Caco-2 (cell line): ENCODE measurements at regions not wholly inside any gene's neighbourhood (a gene's known extent, or its start where the extent isn't known, plus 50 kb on each side); places are given as distances from the start of the nearest gene placed in this dataset.

Experiments
- BruUV-seq: library from RNA; stranded (reverse); fragments of 400-500 nt; replicated peaks from 2 replicates; lab custom pipeline; 2021; lab: Mats Ljungman, UMichigan
- CTCF ChIA-PET: fragments of 300-600 bp; sonication (Branson Sonifier 250); formaldehyde crosslinking; loops from one replicate; lab custom pipeline; 2022; ENCODE audit warnings: antibody characterized with exemption; lab: Charles Lee
- POLR2A ChIA-PET: fragments of 300-600 bp; sonication (Branson Sonifier 250); formaldehyde crosslinking; loops from one replicate; lab custom pipeline; 2022; ENCODE audit warnings: antibody characterized with exemption; lab: Charles Lee
- DNase-seq, 2 experiments: peaks; one replicate each; pipeline versions ENCODE4 v3.0.0 to v3.0.0-alpha.2; 2020 to 2022
- H3K27me3 ChIP-seq: replicated peaks from 2 replicates; pipeline ENCODE4 v1.6.0; 2011; ENCODE audit warnings: low read length; ENCODE audit not compliant: control insufficient read depth, insufficient read depth
- H3K36me3 ChIP-seq: 2 replicates; pipeline ENCODE4 v1.5.1; 2011; ENCODE audit warnings: low read length; ENCODE audit not compliant: control insufficient read depth, insufficient read depth
- H3K4me1 ChIP-seq: fragments of 250-450 bp; sonication (Bioruptor Pico); 2 replicates; pipeline ENCODE4 v1.5.1; 2020; ENCODE audit warnings: mild to moderate bottlenecking
- H3K4me3 ChIP-seq: 2 replicates; pipeline ENCODE4 v1.5.1; 2011; ENCODE audit warnings: low read depth, mild to moderate bottlenecking, control low read depth, low read length
- H3K9me3 ChIP-seq: fragments of 250-450 bp; sonication (Bioruptor Pico); 2 replicates; pipeline ENCODE4 v1.5.1; 2020; ENCODE audit warnings: mild to moderate bottlenecking, moderate library complexity
- H3K27ac Mint-ChIP-seq: one replicate; pipeline ENCODE4 v1.8.0; 2022; ENCODE audit warnings: mixed read lengths; ENCODE audit not compliant: unreplicated experiment
- H3K27me3 Mint-ChIP-seq: one replicate; pipeline ENCODE4 v1.8.0; 2022; ENCODE audit warnings: mixed read lengths; ENCODE audit not compliant: insufficient read depth, unreplicated experiment
- H3K36me3 Mint-ChIP-seq: one replicate; pipeline ENCODE4 v1.8.0; 2022; ENCODE audit warnings: mild to moderate bottlenecking, mixed read lengths; ENCODE audit not compliant: insufficient read depth, unreplicated experiment
- H3K4me1 Mint-ChIP-seq: one replicate; pipeline ENCODE4 v1.8.0; 2022; ENCODE audit warnings: low read depth, mixed read lengths; ENCODE audit not compliant: unreplicated experiment
- H3K4me3 Mint-ChIP-seq: one replicate; pipeline ENCODE4 v1.8.0; 2022; ENCODE audit warnings: mild to moderate bottlenecking, moderate library complexity, mixed read lengths; ENCODE audit not compliant: unreplicated experiment
- H3K9me3 Mint-ChIP-seq: one replicate; pipeline ENCODE4 v1.8.0; 2022; ENCODE audit warnings: mixed read lengths; ENCODE audit not compliant: unreplicated experiment
- CTCF ChIP-seq, 2 experiments: fragments of 200-600 bp in 1 of 2; IDR thresholded peaks; 1 replicate in 1 of 2; 2 replicates in 1 of 2; pipeline versions ENCODE4 v1.5.1 to v1.8.0; 2011 to 2022; ENCODE audit warnings: antibody characterized with exemption in 1 of 2, control low read depth in 1 of 2, inconsistent platforms in 1 of 2, low read depth in 1 of 2, low read length in 1 of 2, mild to moderate bottlenecking in 1 of 2, moderate library complexity in 1 of 2; ENCODE audit not compliant: insufficient read depth in 1 of 2, severe bottlenecking in 1 of 2, unreplicated experiment in 1 of 2
- intact Hi-C: fragments of 100-400 bp; cut with micrococcal nuclease; formaldehyde crosslinking; loops from one replicate; pipeline ENCODE4 v1.10.0; 2022; ENCODE audit not compliant: unreplicated experiment

DNA sequence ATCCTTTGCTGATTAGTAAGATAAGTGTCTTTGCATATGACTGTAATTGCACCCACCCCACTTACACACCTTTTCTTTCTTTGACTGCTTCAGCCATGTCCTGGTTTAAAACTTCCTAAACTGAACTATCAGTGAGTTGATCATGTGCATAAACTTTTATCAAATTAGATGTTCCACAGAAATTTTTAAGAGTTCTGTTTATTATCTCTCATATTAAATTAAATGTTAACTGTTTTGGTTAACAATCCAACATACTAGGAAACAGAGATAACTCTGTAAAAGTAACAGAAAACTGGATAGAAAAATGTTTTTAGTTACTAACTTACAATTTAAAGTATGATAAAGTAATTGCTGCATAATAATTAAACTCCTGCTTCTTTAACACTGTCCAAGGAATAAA is 959.6 kb upstream of the LRRN3 start:
- Histone ChIP-seq H3K9me3 (no peaks in the 10 kb centered on the region), H3K4me1 (no peaks in the 10 kb centered on the region), H3K36me3 (no peaks in the 10 kb centered on the region), H3K4me3 (no peak overlapping the region), H3K27me3 (no peaks in the 10 kb centered on the region)
- H3K36me3 Mint-ChIP-seq = no peaks in the 10 kb centered on the region
- no peaks in the 10 kb centered on the region for H3K4me1 Mint-ChIP-seq
- no peak overlapping the region for H3K4me3 Mint-ChIP-seq
- TF ChIP-seq CTCF (IDR thresholded peaks at IDR 0.05; ENCODE audit: insufficient read depth in 1 of 2, low read depth in 1 of 2, low read length in 1 of 2, severe bottlenecking in 1 of 2, unreplicated experiment in 1 of 2) = no peak
- BruUV-seq = no TSS peak
- H3K9me3 Mint-ChIP-seq = no peaks in the 10 kb centered on the region
- no peak for DNase-seq
- no peak overlapping the region for H3K27ac Mint-ChIP-seq
- H3K27me3 Mint-ChIP-seq = no peaks in the 10 kb centered on the region
- intact Hi-C loops = loop anchor here (2.0 kb wide), 1 partner anchor 287 kb away; no protein-coding TSS in a partner anchor
- CTCF ChIA-PET = interaction anchor here (0.7 kb wide), 1 partner anchor 1958 kb away, joined by 3 read pairs; no protein-coding TSS in a partner anchor
- POLR2A ChIA-PET = no interaction called here

DNA sequence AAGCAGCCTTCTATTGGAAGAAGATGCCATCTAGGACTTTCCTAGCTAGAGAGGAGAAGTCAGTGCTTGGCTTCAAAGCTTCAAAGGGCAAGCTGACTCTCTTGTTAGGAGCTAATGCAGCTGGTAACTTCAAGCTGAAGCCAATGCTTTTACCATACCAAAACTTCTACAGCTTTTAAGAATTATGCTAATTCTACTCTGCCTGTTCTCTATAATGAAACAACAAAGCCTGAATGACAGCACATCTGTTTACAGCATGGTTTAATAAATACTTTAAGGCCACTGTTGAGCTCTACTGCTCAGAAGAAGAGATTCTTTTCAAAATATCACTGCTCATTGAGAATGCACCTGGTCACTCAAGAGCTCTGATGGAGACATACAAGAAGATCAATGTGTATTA is 951.9 kb upstream of the LRRN3 start:
- Histone ChIP-seq H3K36me3 (no peaks in the 10 kb centered on the region), H3K4me3 (no peak overlapping the region), H3K9me3 (no peaks in the 10 kb centered on the region), H3K27me3 (no peaks in the 10 kb centered on the region), H3K4me1 (no peaks in the 10 kb centered on the region)
- H3K4me1 Mint-ChIP-seq = no peaks in the 10 kb centered on the region
- POLR2A ChIA-PET = no interaction called here
- H3K36me3 Mint-ChIP-seq = no peaks in the 10 kb centered on the region
- no peak overlapping the region for H3K27ac Mint-ChIP-seq
- no peak overlapping the region for H3K4me3 Mint-ChIP-seq
- no peak for TF ChIP-seq CTCF (IDR thresholded peaks at IDR 0.05; ENCODE audit: insufficient read depth in 1 of 2, low read depth in 1 of 2, low read length in 1 of 2, severe bottlenecking in 1 of 2, unreplicated experiment in 1 of 2)
- DNase-seq = no peak
- no peaks in the 10 kb centered on the region for H3K9me3 Mint-ChIP-seq
- intact Hi-C loops = no loop called here
- no TSS peak for BruUV-seq
- no peaks in the 10 kb centered on the region for H3K27me3 Mint-ChIP-seq
- CTCF ChIA-PET = no interaction called here

GRCh38 chr7:110142939-110143526 is 947.9 kb upstream of the LRRN3 start:
- POLR2A ChIA-PET = interaction anchor here (0.6 kb wide), 1 partner anchor 1325 kb away, joined by 4 read pairs; no protein-coding TSS in a partner anchor
- no peak overlapping the region for H3K4me3 Mint-ChIP-seq
- Histone ChIP-seq H3K4me1 (no peaks in the 10 kb centered on the region), H3K36me3 (no peaks in the 10 kb centered on the region), H3K9me3 (no peaks in the 10 kb centered on the region), H3K27me3 (no peaks in the 10 kb centered on the region), H3K4me3 (no peak overlapping the region)
- no peak overlapping the region for H3K27ac Mint-ChIP-seq
- no peaks in the 10 kb centered on the region for H3K36me3 Mint-ChIP-seq
- no peaks in the 10 kb centered on the region for H3K27me3 Mint-ChIP-seq
- no peaks in the 10 kb centered on the region for H3K4me1 Mint-ChIP-seq
- BruUV-seq = no TSS peak
- CTCF ChIA-PET = no interaction called here
- peaks cover 2% of the 10 kb centered on the region for H3K9me3 Mint-ChIP-seq
- no peak for TF ChIP-seq CTCF (IDR thresholded peaks at IDR 0.05; ENCODE audit: insufficient read depth in 1 of 2, low read depth in 1 of 2, low read length in 1 of 2, severe bottlenecking in 1 of 2, unreplicated experiment in 1 of 2)
- intact Hi-C loops = no loop called here
- no peak for DNase-seq
